HG03521 (cell line): ENCODE measurements at regions not wholly inside any gene's neighbourhood (a gene's known extent, or its start where the extent isn't known, plus 50 kb on each side); places are given as distances from the start of the nearest gene placed in this dataset.

Source experiments
- ATAC-seq: cut with Tn5 transposase; IDR thresholded peaks from one replicate; pipeline ENCODE4 v1.9.1; 2021; ENCODE audit warnings: mild to moderate bottlenecking, moderate library complexity; ENCODE audit not compliant: unreplicated experiment

- no peak for ATAC-seq
Observed at GRCh38 chr16:72424757-72425156, 252.8 kb upstream of the PMFBP1 start.

DNA sequence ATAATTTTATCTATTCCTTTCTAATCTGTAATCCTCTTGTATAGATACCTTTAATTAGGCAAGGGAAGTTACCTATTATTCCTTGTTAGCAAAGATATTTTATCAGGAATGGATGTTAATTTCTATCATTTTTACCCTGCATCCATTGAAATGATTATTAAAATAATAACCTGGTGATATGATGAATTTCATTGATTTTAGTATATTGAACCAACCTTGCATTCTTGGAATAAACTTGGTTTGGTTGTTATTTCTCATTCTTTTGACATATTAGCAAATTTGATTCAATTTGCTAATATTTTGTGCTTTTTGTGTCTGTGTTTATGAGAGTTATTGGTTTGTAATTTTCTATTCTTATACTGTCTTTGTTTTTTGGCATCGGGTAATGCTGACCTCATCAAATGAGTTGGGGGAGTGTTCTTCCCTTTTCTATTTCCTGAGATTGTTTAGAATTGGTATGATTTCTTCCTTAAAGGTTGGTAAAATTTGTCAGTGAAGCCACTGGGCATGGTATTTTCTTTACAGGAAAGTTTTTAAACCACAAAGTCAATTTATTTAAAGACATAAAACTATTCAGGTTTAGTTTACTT is 250.4 kb upstream of the PMFBP1 start:
- no peak for ATAC-seq

DNA sequence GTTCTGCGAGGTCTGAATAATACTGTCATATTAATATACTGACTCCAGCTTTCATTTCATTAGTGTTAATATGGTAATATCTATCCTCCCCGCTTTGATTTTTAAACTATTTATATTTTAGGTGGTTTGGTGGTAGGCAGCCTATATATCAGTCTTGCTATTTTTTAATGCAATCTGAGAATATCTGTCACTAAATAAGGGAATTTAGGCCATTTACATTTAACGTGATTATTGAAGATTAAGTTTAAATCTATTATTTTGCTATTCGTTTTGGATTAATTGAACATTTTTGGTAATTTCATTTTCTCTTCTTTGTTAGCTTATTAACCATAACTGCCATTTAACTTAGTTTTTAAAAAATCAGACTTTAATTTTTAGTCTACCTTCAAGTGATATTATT is 247.7 kb upstream of the PMFBP1 start:
- no peak for ATAC-seq

- ATAC-seq, result no peak
Observed at GRCh38 chr16:72415379-72415778, 243.4 kb upstream of the PMFBP1 start.

DNA sequence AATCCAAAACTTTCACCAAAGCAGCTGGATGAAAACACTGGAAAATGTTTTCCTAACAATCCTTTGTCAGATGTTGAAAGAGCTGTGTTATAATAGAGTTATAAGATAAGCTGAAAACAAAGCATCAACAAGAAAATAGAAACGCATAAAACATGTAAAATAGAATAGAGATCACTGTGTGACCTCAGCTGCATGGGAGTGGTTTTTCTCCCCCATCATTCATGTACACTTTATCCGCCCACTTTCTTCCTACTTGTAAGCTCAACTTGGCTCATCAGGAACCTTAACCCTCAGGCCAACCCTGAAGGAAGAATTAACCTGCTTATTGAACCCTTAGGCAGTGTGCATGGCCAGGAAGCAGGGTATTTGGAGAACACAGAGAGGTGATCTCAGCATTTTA is 238.5 kb upstream of the PMFBP1 start:
- ATAC-seq, result no peak

GRCh38 chr16:72409423-72409822 is 237.5 kb upstream of the PMFBP1 start:
- no peak for ATAC-seq

GRCh38 chr16:72406390-72406789 is 234.4 kb upstream of the PMFBP1 start:
- ATAC-seq, result no peak

- no peak for ATAC-seq
Observed at GRCh38 chr16:72404299-72404698, 232.3 kb upstream of the PMFBP1 start.

DNA sequence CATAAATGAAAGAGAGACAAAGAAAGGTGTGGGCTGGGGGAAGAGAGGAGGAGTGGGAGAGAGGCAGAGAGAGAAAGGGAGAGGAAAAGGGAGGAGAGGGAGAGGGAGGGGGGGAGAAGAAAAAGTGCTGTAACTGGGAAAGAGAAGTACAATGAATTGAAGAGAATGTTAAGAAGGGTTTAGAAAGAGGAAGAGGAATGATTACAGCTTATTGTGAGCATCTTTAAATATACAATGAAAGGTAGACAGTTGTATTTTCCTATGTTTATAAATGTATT is 229.1 kb upstream of the PMFBP1 start:
- ATAC-seq, result no peak

GRCh38 chr16:72400257-72401083 is 228.5 kb upstream of the PMFBP1 start:
- no peak for ATAC-seq

GRCh38 chr16:72399811-72400210 is 227.9 kb upstream of the PMFBP1 start:
- ATAC-seq, result no peak

GRCh38 chr16:72397876-72398275 is 225.9 kb upstream of the PMFBP1 start:
- ATAC-seq, result no peak

GRCh38 chr16:72394526-72394925 is 222.6 kb upstream of the PMFBP1 start:
- no peak for ATAC-seq

GRCh38 chr16:72389791-72390190 is 217.8 kb upstream of the PMFBP1 start:
- no peak for ATAC-seq

GRCh38 chr16:72388007-72388406 is 216.1 kb upstream of the PMFBP1 start:
- ATAC-seq, result no peak

DNA sequence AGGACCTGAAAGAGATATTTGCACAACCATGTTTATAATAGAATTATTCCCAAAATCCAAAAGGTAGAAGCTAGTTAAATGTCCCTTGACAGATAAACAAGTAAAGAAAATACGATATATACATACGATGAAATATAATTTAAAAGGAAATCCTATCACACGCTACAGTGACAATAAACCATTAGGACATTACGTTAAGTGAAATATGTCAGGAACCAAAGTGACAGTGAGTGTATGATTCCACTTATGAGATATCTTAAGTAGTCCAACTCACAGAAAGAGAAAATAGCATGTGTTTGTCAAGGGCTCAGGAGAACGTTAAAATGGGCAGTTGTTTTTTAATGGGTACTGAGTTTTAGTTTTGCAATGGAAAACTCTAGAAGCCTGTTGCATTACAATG is 212.7 kb upstream of the PMFBP1 start:
- no peak for ATAC-seq

GRCh38 chr16:72380283-72380682 is 208.3 kb upstream of the PMFBP1 start:
- ATAC-seq, result no peak

DNA sequence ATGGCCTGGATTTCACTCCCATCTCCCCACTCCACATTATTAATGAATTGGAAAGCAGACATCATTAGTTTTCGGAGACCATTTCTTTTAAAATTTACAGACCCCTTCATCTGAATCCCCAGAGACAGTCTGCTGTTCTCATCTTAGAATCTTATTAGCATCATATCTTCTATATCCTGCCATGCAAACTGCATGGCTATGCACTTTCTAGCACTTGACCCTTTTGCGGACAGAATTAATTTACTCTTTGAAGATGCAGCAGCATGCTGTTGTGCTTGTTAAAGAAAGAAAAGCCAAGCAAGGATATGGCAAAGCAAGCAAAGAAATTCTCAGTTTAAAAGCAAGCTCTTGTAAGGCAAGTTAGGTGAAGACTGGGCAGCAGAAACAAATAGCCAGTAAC is 201.2 kb upstream of the PMFBP1 start:
- ATAC-seq, result no peak

DNA sequence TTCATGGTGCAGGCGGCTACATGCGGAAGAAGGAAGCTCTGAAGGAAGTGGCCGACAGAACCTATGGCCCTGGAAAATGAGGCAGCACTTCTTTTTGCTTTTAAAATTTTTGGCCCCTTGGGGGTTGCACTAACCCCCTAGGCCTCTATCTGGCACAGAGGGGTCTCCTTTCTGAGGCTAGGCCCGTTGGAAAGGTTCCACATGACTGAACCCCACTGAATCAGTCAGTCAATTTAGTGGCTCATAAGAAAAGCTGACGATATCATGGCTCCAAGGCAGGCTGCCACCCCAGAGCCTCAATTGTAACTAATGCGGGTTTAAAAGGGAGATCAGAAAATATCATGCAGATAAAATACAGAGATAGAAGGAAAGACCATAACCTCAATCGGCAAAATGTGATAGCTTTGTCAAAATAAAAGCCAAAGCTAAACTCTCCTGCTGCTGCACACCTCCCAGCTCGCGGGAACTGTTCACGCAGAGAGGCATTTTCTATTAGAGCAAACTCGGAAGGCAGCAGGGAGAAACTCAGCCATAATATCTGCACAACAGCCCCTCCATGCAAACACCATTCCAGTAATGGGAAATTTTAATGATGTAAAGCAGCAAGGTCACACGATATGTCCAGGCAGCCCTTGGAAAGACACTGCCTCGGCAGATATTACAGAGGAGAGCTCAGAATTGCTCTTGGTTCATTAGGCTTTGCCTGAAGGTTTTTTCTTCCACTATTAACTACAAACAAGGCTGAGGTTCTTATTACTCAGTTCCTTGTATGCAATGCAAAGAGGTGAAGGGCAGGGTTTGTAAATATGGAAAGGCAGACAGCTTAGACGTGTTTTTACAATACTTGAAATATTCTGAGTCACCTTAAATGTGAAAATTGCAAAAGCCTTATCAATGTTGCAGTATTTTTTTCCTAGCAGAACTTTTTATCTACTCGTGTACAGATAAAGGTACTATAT is 200.4 kb upstream of the PMFBP1 start:
- ATAC-seq, result no peak

DNA sequence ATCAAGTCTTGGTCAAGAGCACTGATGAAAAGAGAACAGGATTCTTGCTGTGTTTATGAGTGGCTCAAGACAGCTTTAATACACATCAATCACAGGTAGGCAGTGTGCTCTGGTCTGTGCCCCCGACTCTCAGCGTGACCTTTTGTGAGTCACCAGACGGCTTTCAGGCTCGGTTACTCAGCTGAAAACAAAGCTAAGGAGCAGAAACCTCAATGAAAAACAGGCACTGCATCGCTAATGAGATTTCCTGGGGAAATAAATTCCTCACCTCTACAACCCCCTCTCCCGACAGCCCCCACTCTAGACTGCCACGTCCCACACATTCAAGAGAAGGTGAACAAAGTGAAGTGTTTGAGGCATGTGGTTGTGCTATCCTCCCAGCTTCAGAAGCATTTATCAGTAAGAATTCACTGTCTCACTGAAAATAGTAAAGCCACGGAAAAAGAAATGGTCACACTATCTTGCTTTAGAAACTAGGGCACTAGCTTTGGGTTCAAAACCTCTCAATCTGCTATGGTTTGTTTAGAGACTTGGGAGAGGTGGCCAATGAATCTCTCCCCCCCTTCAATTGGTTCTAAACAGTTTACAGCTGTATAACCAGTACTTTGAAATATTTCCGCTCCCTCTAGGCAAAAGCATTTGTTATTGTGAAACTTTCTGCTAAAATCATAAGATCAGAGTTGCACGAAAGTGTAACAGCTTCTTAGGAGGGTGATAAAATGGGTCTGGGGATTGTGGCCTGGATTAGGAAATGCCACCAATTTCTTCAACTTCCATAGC is 199.5 kb upstream of the PMFBP1 start:
- no peak for ATAC-seq

DNA sequence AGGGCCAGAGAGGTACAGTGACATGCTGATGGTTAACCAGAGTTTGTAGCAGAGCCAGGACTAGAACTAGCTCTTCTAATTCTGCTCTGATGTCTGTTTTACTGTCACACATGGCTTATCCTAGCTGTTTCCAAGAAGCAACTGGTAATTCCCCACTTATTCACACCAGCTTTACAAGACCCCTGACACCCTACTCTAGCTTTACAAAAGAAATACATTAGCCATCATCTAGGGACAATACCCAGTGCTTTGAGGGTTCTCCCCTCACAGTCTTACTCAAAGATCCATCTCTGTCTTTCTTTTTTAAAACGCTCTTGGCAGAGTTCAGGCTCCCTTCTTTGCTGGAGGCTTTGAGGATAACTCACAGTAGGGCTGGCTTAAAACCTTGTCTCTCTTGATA is 197.3 kb upstream of the PMFBP1 start:
- no peak for ATAC-seq
